Aorta (tissue), 5 donors: ENCODE measurements at regions not wholly inside any gene's neighbourhood (a gene's known extent, or its start where the extent isn't known, plus 50 kb on each side); places are given as distances from the start of the nearest gene placed in this dataset.

Experiments used
- ATAC-seq: fragments of 200-7000 bp; cut with Tn5 transposase; one replicate; pipeline ENCODE4 v1.9.1; 2022; ENCODE audit warnings: moderate library complexity; ENCODE audit not compliant: low FRiP score
- DNase-seq, 2 donors: peaks; one replicate each; pipeline ENCODE4 v3.0.0-alpha.2; 2020
- H3K27ac ChIP-seq, 2 donors: one replicate each; pipeline ENCODE4 v1.5.1; 2013; ENCODE audit warnings: low read length in 2 of 2, mild to moderate bottlenecking in 2 of 2, moderate library complexity in 2 of 2, control low read depth in 1 of 2, inconsistent platforms in 1 of 2, low read depth in 1 of 2
- H3K27me3 ChIP-seq, 2 donors: one replicate each; pipeline ENCODE4 v1.6.1; 2013; ENCODE audit warnings: control low read depth in 1 of 2, low read length in 1 of 2, mild to moderate bottlenecking in 1 of 2, moderate library complexity in 1 of 2; ENCODE audit not compliant: insufficient read depth in 2 of 2, control insufficient read depth in 1 of 2
- H3K36me3 ChIP-seq, 2 donors: one replicate each; pipeline ENCODE4 v1.6.1; 2013; ENCODE audit warnings: control low read depth in 1 of 2, low read length in 1 of 2, mild to moderate bottlenecking in 1 of 2; ENCODE audit not compliant: insufficient read depth in 2 of 2, control insufficient read depth in 1 of 2
- H3K4me1 ChIP-seq, 2 donors: one replicate each; pipeline ENCODE4 v1.6.1; 2013; ENCODE audit warnings: low read length in 2 of 2, control low read depth in 1 of 2, mild to moderate bottlenecking in 1 of 2, moderate library complexity in 1 of 2; ENCODE audit not compliant: insufficient read depth in 2 of 2, control insufficient read depth in 1 of 2
- H3K4me3 ChIP-seq, 2 donors: one replicate each; pipeline ENCODE4 v1.5.1; 2013; ENCODE audit warnings: low read length in 2 of 2, control low read depth in 1 of 2, mild to moderate bottlenecking in 1 of 2
- H3K9me3 ChIP-seq: one replicate; pipeline ENCODE4 v1.6.1; 2013; ENCODE audit warnings: mild to moderate bottlenecking, low read length; ENCODE audit not compliant: control insufficient read depth
- WGBS, 2 donors: extraction: QIAGEN DNeasy Blood & Tissue Kit; methylation state at CpG; one replicate each; pipeline ENCODE4 v1.1.7; 2013; 5-methylcytosine and 5-hydroxymethylcytosine counted together
- intact Hi-C, 2 donors: fragments of 100-400 bp; cut with DNase I; formaldehyde crosslinking; loops; one replicate each; pipeline versions ENCODE4 v1.14.2 to v1.15.0; 2022
- donor health status: healthy with polysubstance abuse.
- donor health status: Bipolar disorder and iron deficiency.
- donor health status: DM: no; HTN: no; CAD: no.
- donor health status: DM: no; HTN: no; CAD: no.
- donor health status: DM: yes; HTN: yes; CAD: no.

DNA sequence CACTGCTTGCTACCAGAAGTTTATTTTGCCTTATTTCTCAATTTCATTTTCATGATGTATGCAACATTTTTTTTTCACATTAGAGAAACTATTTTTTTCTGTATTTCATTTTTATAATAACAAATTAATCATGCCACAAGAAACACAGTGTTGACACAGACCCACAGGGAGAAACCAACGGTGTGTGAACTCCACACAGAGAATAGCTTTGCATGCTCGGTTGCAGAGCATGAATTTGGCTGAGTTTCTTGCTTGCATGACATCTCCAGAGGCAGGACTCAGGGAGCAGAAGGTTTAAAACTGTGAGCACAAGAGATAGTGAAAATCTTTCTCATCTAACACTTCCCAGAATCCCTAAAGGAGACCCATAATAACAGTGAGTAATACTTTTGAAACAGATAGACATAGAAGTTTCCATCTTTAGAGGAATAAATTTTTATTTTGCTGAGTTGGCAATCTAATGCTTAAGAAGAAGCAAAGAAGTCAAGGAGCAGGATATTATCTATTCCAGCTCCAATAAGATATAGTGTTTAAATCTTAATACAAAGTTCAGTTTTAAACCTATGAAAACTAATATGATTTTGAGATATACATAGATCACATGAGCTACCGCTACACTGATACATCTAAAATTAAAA lies 890.9 kb downstream of the MRPL39 start:
- H3K4me3 ChIP-seq = no peak overlapping the region
- H3K4me1 ChIP-seq = no peaks in the 10 kb centered on the region
- H3K27me3 ChIP-seq = no peaks in the 10 kb centered on the region
- no peaks in the 10 kb centered on the region for H3K36me3 ChIP-seq
- no peak overlapping the region for H3K27ac ChIP-seq
- intact Hi-C loops = no loop called here
- no peaks in the 10 kb centered on the region for H3K9me3 ChIP-seq
- ATAC-seq = no peak
- DNase-seq = no peak
- 32 to 34% methylated on average over 3 of the region's 3 CpGs for WGBS, 2 donors

DNA sequence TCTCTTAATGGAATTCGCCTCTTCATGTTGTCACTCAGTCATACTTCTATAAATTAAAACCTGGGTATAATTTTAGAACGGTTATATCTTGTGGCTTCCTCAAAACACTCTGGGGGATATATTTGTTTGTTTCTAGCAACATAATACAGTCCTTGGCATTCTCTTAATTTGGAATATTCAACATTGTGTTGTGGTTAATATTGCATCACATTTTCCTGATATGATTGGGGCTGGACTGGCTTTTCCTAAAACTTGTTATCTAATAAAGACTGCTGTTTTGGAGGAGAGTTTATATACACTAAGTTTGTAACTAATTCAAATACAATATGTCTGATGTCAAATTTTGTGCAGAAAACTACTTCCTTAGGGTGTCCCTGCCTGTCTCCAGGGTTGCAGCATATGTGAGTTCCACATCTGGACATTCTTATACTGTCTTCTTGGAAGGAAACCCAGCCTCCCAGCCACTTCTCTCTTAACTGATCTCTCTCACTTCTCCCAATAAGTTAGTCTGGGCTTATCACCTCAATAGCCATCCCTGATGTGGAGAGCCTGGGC lies 892.6 kb downstream of the MRPL39 start:
- intact Hi-C loops = no loop called here
- Histone ChIP-seq H3K36me3 (no peaks in the 10 kb centered on the region), H3K27me3 (no peaks in the 10 kb centered on the region), H3K4me3 (no peak overlapping the region), H3K27ac (no peak overlapping the region), H3K9me3 (no peaks in the 10 kb centered on the region), H3K4me1 (no peaks in the 10 kb centered on the region)
- DNase-seq = no peak
- no peak for ATAC-seq
- WGBS, 2 donors = 74 to 79% methylated on average over 2 of the region's 2 CpGs

DNA sequence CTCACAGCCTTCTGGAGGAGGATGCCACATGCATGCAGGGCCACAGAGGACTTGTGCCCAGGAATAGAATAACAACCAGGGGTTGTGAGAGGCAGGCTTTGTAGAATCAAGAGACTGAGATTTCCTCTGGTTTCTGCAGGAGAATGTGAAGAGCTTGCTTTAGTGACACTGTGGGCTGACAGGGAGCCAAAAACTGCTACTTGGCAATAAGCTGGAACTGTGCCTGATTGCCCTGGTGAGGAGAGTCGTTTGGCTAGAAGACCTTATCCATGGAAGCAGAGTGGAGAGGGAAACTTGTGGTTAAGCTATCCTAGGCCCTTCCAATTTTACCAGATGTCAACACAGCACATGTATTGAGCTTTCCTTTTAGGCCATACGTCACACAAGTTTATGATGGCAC lies 902.1 kb downstream of the MRPL39 start:
- DNase-seq = no peak
- no peak for ATAC-seq
- H3K27me3 ChIP-seq = no peaks in the 10 kb centered on the region
- H3K27ac ChIP-seq = no peak overlapping the region
- H3K4me3 ChIP-seq = no peak overlapping the region
- no peaks in the 10 kb centered on the region for H3K9me3 ChIP-seq
- intact Hi-C loops = no loop called here
- no peaks in the 10 kb centered on the region for H3K4me1 ChIP-seq
- 56 to 69% methylated on average over 2 of the region's 2 CpGs for WGBS, 2 donors
- no peaks in the 10 kb centered on the region for H3K36me3 ChIP-seq

DNA sequence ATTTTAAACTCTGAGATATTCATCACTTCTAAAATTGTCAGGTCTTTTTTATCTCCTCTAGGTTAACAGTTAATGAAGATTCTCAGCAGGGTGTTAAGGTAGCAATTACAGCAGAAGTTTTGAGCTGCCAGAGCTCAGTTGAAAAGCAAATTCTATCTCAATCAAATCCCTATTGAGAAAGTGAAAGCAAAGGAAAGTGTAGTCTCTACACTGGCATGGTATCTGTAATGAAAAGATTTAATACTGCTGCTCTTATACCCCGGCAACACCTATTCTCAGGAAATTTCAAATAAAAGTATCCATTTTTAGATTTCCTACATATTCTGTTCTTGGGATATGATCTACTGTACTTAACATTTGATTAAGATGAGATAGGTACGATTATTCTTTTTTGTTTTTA lies 913.5 kb downstream of the MRPL39 start:
- Histone ChIP-seq H3K4me3 (no peak overlapping the region), H3K27me3 (no peaks in the 10 kb centered on the region), H3K27ac (no peak overlapping the region), H3K9me3 (no peaks in the 10 kb centered on the region), H3K36me3 (no peaks in the 10 kb centered on the region), H3K4me1 (no peaks in the 10 kb centered on the region)
- DNase-seq (no peak), ATAC-seq (no peak)
- intact Hi-C loops = no loop called here
- 68 to 75% methylated on average over 2 of the region's 2 CpGs for WGBS, 2 donors

DNA sequence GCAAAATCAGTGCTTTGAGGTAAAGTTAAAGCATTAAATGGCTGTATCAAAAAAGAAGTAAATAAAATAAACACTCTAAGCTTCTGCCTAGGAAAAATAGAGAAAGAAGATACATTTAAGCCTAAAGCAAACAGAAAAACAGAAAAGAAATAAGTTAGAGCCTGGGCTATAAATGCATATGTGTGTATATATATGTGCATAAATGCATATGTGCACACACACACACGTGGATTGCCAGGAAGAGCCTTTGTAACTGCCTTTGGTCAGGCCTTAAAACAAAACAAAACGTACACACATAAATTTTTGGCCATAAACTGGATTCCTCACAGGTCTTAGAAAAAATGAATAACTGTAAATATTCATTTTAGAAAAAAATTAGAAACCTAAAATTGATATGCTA lies 925.8 kb downstream of the MRPL39 start:
- intact Hi-C loops = no loop called here
- no peak overlapping the region for H3K27ac ChIP-seq
- H3K36me3 ChIP-seq = no peaks in the 10 kb centered on the region
- no peak overlapping the region for H3K4me3 ChIP-seq
- no peaks in the 10 kb centered on the region for H3K4me1 ChIP-seq
- ATAC-seq = no peak
- WGBS, 2 donors = 42 to 43% methylated on average over 2 of the region's 2 CpGs
- no peaks in the 10 kb centered on the region for H3K27me3 ChIP-seq
- no peak for DNase-seq
- H3K9me3 ChIP-seq = no peaks in the 10 kb centered on the region

DNA sequence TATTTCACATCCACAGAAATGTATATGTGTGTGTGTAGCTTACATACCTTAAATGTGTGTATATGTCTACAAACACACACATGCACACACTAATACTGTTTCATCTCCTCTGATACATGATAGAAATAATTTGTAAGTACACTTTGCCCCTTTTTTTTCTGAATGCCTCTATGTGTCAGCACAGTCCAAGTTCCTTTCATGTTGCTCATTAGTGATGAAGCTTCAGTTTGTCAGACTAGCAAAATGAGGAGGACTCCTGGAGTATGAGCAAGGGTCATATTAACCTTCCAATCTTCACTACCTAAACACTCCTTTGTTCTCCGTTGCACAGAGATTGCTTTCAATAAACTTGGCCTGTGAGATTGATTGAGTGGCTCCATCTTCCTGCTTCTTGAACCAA lies 935.4 kb downstream of the MRPL39 start:
- intact Hi-C loops = no loop called here
- Histone ChIP-seq H3K36me3 (no peaks in the 10 kb centered on the region), H3K27ac (no peak overlapping the region), H3K9me3 (no peaks in the 10 kb centered on the region), H3K4me1 (no peaks in the 10 kb centered on the region), H3K27me3 (no peaks in the 10 kb centered on the region), H3K4me3 (no peak overlapping the region)
- no peak for ATAC-seq
- WGBS, 2 donors = 49 to 59% methylated on average over 1 of the region's 1 CpG
- no peak for DNase-seq

DNA sequence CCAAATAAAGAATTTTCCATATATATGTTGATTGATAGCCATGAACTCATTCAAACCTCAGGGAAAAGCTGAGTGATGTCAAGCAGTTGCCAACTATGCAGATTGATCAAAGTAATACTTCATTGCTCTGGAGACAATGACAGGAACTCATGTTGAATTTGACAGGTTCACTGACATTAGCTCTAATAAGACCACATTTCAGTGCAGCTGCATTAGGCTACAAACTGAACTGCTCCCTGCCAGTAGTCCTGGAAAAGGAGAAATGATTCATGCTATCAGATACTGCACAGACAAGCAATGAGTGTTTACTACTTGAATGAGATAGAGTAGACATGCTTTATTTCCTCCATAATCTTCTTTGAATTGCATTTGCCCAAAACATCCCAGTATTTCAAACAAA lies 948.4 kb downstream of the MRPL39 start:
- Histone ChIP-seq H3K27me3 (no peaks in the 10 kb centered on the region), H3K27ac (no peak overlapping the region), H3K4me1 (no peaks in the 10 kb centered on the region), H3K9me3 (no peaks in the 10 kb centered on the region), H3K36me3 (no peaks in the 10 kb centered on the region), H3K4me3 (no peak overlapping the region)
- ATAC-seq = no peak
- intact Hi-C loops = no loop called here
- no peak for DNase-seq

DNA sequence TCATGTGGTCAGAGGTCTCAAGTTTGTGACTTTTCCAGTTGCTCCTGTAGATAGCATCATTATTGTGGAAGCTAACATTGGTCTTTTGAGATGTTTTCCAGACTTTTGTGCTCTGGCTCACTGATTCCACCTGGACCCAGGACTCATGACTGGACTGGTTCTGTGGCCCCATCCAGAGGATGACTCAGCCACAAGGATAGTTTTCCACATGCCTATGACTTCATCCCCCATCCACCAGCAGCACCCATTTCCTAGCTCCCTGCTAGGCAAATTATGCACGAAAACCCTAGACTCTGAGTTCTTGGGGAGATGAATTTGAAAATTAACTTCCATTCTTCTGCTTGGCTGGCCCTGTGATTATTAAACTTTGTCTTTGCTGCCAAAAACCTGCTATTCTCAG lies 949.3 kb downstream of the MRPL39 start:
- H3K9me3 ChIP-seq = no peaks in the 10 kb centered on the region
- DNase-seq (no peak), ATAC-seq (no peak)
- intact Hi-C loops = no loop called here
- H3K27me3 ChIP-seq = no peaks in the 10 kb centered on the region
- WGBS, 2 donors = 78 to 86% methylated on average over 1 of the region's 1 CpG
- H3K36me3 ChIP-seq = no peaks in the 10 kb centered on the region
- H3K4me3 ChIP-seq = no peak overlapping the region
- no peak overlapping the region for H3K27ac ChIP-seq
- H3K4me1 ChIP-seq = no peaks in the 10 kb centered on the region

DNA sequence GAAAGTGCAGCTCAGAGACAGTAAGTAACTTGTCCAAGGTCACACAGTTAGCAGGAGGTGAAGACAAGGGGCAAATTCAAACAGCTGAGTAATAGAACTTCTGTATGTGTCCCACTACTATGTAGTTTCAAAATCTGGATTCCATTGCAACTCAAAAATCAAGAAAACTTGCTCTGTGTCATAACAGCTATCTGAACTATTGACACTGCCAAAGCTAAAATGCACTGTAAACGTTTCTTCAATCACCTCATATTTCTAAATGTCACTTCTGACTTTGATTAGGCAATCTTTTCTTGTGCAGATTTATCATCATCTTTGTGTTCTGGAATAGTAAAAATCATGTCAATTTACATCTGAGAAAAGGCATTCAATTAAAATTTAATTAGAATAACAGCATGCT lies 957.6 kb downstream of the MRPL39 start:
- Histone ChIP-seq H3K27ac (no peak overlapping the region), H3K4me3 (no peak overlapping the region), H3K4me1 (no peaks in the 10 kb centered on the region), H3K9me3 (no peaks in the 10 kb centered on the region), H3K36me3 (no peaks in the 10 kb centered on the region), H3K27me3 (no peaks in the 10 kb centered on the region)
- ATAC-seq = no peak
- WGBS, 2 donors = 3 to 8% methylated on average over 1 of the region's 1 CpG
- intact Hi-C loops = no loop called here
- no peak for DNase-seq
